Immature natural killer cell (primary cell): ENCODE measurements at regions not wholly inside any gene's neighbourhood (a gene's known extent, or its start where the extent isn't known, plus 50 kb on each side); places are given as distances from the start of the nearest gene placed in this dataset.

ENCODE experiments used
- DNase-seq, 3 donors: peaks; one replicate each; pipeline ENCODE4 v3.0.0; 2022; ENCODE audit warnings: mixed read lengths in 1 of 3
- H3K27ac Mint-ChIP-seq, 6 donors: one replicate each; pipeline ENCODE4 v1.8.0; 2020; ENCODE audit warnings: mixed read lengths in 6 of 6, mild to moderate bottlenecking in 5 of 6, inconsistent platforms in 4 of 6, moderate library complexity in 3 of 6
- H3K27me3 Mint-ChIP-seq, 3 donors: one replicate each; pipeline ENCODE4 v1.8.0; 2020 to 2021; ENCODE audit warnings: low read depth in 3 of 3, mild to moderate bottlenecking in 3 of 3, mixed read lengths in 3 of 3, moderate library complexity in 3 of 3, inconsistent platforms in 1 of 3
- H3K36me3 Mint-ChIP-seq, 3 donors: one replicate each; pipeline ENCODE4 v1.8.0; 2020; ENCODE audit warnings: mixed read lengths in 3 of 3, inconsistent platforms in 2 of 3, mild to moderate bottlenecking in 2 of 3
- H3K4me1 Mint-ChIP-seq, 2 donors: one replicate each; pipeline ENCODE4 v1.8.0; 2020; ENCODE audit warnings: inconsistent platforms in 2 of 2, mild to moderate bottlenecking in 2 of 2, mixed read lengths in 2 of 2, moderate library complexity in 1 of 2
- H3K4me3 Mint-ChIP-seq, 5 donors: one replicate each; pipeline ENCODE4 v1.8.0; 2020; ENCODE audit warnings: mild to moderate bottlenecking in 5 of 5, mixed read lengths in 5 of 5, inconsistent platforms in 3 of 5, moderate library complexity in 3 of 5
- H3K9me3 Mint-ChIP-seq, 6 donors: one replicate each; pipeline ENCODE4 v1.8.0; 2020; ENCODE audit warnings: mild to moderate bottlenecking in 6 of 6, mixed read lengths in 6 of 6, inconsistent platforms in 4 of 6, moderate library complexity in 3 of 6

DNA sequence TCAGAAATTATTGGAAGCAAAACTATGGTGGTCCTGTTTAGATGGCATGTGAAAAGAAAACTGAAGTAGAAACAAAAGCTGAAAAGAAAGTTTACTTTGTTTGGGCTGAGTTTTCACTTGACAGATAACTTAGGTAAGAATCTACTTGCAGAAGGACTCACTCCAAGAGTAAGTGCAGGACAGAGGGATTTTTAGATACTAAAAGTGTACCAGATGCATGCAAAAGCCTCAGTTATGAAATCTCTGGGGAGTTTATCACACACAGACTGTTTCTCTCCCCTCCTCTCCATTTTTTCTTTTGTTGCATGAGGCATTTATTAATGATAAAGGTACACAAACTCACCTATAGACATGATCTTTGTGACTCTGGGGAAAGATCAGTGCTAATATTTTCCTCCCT is 127.5 kb upstream of the GIMD1 start:
- H3K27ac Mint-ChIP-seq: no peak overlapping the region
- peaks cover 1 to 7% (median 2%) of the 10 kb centered on the region in 3 donors for H3K27me3 Mint-ChIP-seq
- H3K9me3 Mint-ChIP-seq: peaks cover 0 to 8% (median 2%) of the 10 kb centered on the region in 6 donors
- no peak for DNase-seq
- H3K4me3 Mint-ChIP-seq: no peak overlapping the region
- peaks cover 0 to 4% (median 0%) of the 10 kb centered on the region in 3 donors for H3K36me3 Mint-ChIP-seq
- no peaks in the 10 kb centered on the region for H3K4me1 Mint-ChIP-seq

DNA sequence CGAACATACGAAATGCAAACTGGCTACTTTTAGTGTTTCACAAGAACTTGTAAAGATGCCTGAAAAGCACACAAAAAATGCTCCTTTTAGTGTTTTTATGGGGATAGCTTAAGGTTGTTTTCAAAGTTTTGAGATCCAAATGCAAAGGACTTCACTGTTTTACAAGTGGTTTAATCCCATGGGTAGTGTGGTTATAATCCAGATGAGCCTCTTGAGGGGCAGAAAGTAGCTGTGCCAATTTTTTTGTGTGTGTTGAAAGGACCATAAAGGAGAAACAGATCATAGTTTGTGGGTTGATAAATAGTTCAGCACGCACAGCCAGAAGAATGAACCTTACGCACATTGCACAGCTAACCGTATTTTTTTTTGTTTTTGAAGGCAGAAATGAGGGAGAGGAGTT is 126.9 kb upstream of the GIMD1 start:
- no peaks in the 10 kb centered on the region for H3K4me1 Mint-ChIP-seq
- no peak for DNase-seq
- H3K27ac Mint-ChIP-seq: no peak overlapping the region
- no peak overlapping the region for H3K4me3 Mint-ChIP-seq
- peaks cover 0 to 4% (median 0%) of the 10 kb centered on the region in 3 donors for H3K36me3 Mint-ChIP-seq
- H3K9me3 Mint-ChIP-seq: peaks cover 0 to 9% (median 2%) of the 10 kb centered on the region in 6 donors
- H3K27me3 Mint-ChIP-seq: peaks cover 1 to 4% (median 2%) of the 10 kb centered on the region in 3 donors

DNA sequence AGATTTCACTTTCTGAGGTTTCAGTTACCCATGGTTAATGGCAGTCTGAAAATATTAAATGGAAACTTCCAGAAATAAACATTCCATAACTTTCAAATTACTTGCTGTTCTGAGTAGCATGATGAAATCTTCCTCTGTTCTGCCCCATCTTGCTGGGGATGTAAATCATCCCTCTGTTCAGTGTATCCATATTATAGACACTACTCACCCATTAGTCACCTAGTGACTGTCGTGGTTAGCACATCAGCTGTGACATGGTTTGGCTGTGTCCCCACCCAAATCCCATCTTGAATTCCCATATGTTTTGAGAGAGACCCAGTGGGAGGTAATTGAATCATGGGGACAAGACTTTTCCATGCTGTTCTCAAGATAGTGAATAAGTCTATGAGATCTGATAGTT is 125.5 kb upstream of the GIMD1 start:
- Mint-ChIP-seq H3K36me3 (peaks cover 0 to 3% (median 0%) of the 10 kb centered on the region in 3 donors), H3K4me3 (no peak overlapping the region), H3K4me1 (no peaks in the 10 kb centered on the region), H3K27ac (no peak overlapping the region), H3K9me3 (peaks cover 0 to 10% (median 3%) of the 10 kb centered on the region in 6 donors), H3K27me3 (peaks cover 1 to 3% (median 2%) of the 10 kb centered on the region in 3 donors)
- DNase-seq: no peak

DNA sequence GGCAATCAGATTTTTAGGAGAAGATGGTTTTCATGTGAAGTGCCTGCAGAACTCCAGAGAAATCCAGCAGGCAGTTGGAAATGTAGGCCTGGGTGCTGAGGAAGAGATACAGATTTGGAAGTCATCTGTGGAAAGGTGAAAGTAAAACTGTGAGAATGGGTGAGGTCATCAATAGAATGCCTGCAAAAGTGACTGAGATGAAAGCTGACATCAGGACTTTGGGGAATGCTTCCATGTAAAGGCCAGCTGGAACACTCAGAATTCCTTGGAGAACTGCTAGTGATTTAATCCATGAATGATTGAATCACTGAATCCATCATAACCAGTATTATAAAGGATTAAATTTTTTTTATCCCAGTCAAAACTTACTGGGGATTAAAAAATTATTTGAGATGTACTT is 124.5 kb upstream of the GIMD1 start:
- peaks cover 1 to 2% (median 2%) of the 10 kb centered on the region in 3 donors for H3K27me3 Mint-ChIP-seq
- DNase-seq: no peak
- H3K4me3 Mint-ChIP-seq: no peak overlapping the region
- peaks cover 0 to 10% (median 4%) of the 10 kb centered on the region in 6 donors for H3K9me3 Mint-ChIP-seq
- no peak overlapping the region for H3K27ac Mint-ChIP-seq
- H3K4me1 Mint-ChIP-seq: no peaks in the 10 kb centered on the region
- H3K36me3 Mint-ChIP-seq: no peaks in the 10 kb centered on the region

DNA sequence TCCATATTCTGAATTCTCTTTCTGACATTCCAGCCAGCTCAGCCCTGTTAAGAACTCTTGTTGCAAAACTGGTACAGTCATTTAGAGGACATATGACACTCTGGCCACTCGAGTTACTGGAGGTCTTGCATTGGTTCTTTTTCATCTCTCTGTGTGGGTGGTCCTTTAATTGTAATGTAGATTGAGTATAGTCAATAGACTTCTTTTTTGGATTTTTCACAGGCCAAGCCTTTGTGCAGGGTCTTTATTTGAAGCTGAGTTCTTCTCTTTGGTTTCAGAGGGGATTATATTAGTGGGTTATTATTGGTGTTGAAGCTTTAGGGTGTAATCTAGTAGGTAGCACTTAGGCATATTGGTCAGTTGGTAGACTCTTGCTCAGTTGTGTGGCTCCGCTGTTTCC is 118.0 kb upstream of the GIMD1 start:
- H3K4me1 Mint-ChIP-seq: no peaks in the 10 kb centered on the region
- peaks cover 0 to 2% (median 2%) of the 10 kb centered on the region in 3 donors for H3K27me3 Mint-ChIP-seq
- no peaks in the 10 kb centered on the region for H3K36me3 Mint-ChIP-seq
- no peak overlapping the region for H3K4me3 Mint-ChIP-seq
- peaks cover 4 to 18% (median 16%) of the 10 kb centered on the region in 6 donors for H3K9me3 Mint-ChIP-seq
- H3K27ac Mint-ChIP-seq: no peak overlapping the region
- no peak for DNase-seq

DNA sequence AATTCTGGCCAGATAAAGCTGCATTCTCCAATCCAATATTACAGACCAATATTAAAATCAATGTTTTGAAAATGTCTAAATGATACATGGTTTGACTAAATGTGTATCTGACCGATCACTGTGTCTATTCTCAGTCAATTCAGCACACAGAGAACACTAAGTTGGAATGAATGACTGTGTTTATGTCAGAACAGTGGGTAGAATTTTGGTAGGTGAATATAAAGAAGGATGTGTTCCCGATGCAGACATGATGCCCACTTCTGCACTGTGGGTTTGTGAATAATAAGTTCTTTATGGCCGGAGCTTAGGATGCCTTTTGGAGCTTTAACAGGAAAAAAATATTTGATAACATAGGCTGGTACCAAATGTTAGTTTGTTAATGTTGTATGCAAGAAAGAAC is 113.2 kb upstream of the GIMD1 start:
- no peak overlapping the region for H3K4me3 Mint-ChIP-seq
- H3K36me3 Mint-ChIP-seq: no peaks in the 10 kb centered on the region
- no peak for DNase-seq
- H3K27ac Mint-ChIP-seq: no peak overlapping the region
- H3K27me3 Mint-ChIP-seq: peaks cover 0 to 2% (median 2%) of the 10 kb centered on the region in 3 donors
- no peaks in the 10 kb centered on the region for H3K4me1 Mint-ChIP-seq
- peaks cover 0 to 17% (median 9%) of the 10 kb centered on the region in 6 donors for H3K9me3 Mint-ChIP-seq

DNA sequence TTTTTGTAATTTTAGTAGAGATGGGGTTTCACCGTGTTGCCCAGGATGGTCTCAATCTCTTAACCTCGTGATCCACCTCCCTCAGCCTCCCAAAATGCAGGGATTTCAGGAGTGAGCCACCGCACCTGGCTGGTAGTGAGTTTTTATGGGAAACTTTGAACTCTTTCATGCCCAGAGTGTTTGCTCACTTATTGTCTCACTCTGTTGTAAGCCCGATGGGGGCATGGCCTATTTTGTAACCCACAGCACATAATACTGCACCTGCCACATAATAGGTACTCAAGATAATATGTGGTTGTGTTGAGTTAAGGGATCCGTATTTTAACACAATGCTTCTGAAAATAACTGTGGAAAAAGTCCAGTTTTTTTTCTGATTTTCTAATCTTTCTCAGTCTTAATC is 109.6 kb upstream of the GIMD1 start:
- DNase-seq: no peak
- Mint-ChIP-seq H3K36me3 (no peaks in the 10 kb centered on the region), H3K27ac (no peak overlapping the region), H3K9me3 (peaks cover 0 to 10% (median 6%) of the 10 kb centered on the region in 6 donors), H3K4me3 (no peak overlapping the region), H3K27me3 (no peaks in the 10 kb centered on the region), H3K4me1 (no peaks in the 10 kb centered on the region)

DNA sequence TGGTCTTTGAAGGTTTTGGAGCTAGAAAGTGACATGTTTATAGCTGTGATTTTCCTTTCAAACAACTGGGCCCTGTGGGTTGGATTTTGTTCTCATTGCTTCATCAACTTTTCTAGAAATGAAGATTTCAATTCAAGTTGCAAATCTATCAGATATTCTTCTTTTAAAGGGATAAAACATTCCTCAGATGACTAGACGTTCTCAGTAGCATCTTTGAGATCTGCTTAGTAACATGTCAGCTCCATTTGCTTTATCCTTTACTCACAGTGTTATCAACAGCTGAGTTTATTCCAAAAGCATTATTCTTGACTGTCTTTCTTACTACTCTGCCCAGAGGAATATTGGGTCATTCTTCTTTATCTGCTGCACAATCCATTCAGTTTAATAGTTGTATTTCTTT is 108.2 kb upstream of the GIMD1 start:
- no peak for DNase-seq
- no peak overlapping the region for H3K4me3 Mint-ChIP-seq
- H3K27ac Mint-ChIP-seq: no peak overlapping the region
- H3K9me3 Mint-ChIP-seq: peaks cover under 1 to 14% (median 6%) of the 10 kb centered on the region in 6 donors
- no peaks in the 10 kb centered on the region for H3K36me3 Mint-ChIP-seq
- no peaks in the 10 kb centered on the region for H3K4me1 Mint-ChIP-seq
- H3K27me3 Mint-ChIP-seq: no peaks in the 10 kb centered on the region

DNA sequence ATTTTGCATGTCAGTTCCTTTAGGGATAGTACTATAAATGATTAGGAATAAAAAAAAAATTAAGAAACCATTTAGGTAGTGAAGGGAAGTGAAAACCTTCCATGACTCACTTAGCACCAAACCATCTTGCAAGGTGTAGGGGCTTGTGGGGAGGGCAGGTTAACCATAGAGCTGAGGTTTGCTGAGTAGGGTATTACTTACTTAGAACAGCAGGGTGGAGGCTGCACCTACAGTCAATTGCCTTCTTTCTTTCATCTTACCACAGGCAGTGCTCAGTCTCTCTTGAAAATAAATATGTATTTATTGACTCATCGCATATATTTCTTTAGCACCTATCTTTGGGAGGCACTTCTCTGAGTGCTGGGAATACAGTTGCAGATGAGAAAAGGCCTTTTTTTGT is 104.9 kb upstream of the GIMD1 start:
- Mint-ChIP-seq H3K27me3 (peaks cover 0 to 3% (median 2%) of the 10 kb centered on the region in 3 donors), H3K4me3 (no peak overlapping the region), H3K27ac (no peak overlapping the region), H3K9me3 (peaks cover 2 to 14% (median 8%) of the 10 kb centered on the region in 6 donors), H3K4me1 (no peaks in the 10 kb centered on the region), H3K36me3 (no peaks in the 10 kb centered on the region)
- DNase-seq: no peak

DNA sequence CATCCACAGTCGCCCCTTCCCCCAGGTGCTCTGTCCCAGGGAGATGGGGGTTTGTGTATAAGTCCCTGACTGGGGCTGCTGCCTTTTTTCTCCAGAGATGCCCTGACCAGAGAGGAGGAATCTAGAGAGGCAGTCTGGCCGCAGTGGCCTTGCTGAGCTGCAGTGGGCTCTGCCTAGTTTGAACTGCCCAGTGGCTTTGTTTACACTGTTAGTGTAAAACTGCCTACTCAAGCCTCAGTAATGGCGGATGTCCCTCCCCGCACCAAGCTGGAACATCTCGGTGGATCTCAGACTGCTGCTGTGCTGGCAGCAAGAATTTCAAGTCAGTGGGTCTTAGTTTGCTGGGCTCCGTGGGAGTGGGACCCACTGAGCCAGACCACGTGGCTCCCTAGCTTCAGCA is 102.6 kb upstream of the GIMD1 start:
- H3K4me1 Mint-ChIP-seq: no peaks in the 10 kb centered on the region
- peaks cover 0 to 3% (median 2%) of the 10 kb centered on the region in 3 donors for H3K27me3 Mint-ChIP-seq
- no peak overlapping the region for H3K4me3 Mint-ChIP-seq
- H3K27ac Mint-ChIP-seq: no peak overlapping the region
- H3K36me3 Mint-ChIP-seq: no peaks in the 10 kb centered on the region
- peaks cover 5 to 17% (median 8%) of the 10 kb centered on the region in 6 donors for H3K9me3 Mint-ChIP-seq
- DNase-seq: no peak

DNA sequence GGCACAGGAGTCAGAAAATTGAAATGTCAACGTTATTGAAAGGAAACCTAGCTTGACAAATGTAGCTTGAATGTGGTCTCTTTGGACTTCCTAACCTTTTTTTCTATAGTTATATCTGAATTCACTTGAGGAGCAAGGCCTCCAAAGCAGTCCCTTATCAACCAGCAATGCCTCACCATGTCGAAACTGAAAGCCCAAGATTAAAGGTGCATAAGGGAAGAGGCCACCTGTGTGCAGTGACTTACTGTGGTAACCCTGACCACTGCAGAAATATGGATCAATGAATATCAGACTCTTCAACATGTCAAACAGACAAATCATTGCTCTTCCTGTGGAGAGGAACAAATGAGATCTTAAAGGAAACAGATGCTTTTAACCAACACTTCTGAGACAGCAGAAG is 95.0 kb upstream of the GIMD1 start:
- no peak overlapping the region for H3K4me3 Mint-ChIP-seq

DNA sequence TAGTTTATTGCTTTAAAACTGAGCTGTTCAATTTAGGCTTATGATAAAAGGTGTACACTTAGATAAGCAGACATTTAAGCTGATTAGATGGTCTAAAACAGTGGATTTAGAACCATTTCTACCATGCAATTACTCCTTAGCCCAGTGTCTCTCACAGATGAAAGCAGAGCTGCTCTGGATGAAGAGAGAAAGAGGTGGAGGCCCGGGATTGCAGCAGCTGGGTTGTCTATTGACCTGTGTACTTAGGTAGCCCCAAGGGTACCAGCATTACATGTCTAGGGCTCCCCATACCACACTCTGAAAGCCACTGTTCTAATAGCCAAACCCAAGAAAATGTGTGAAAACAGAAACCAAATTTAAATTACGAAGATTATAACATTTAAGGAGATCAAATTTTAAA is 86.0 kb upstream of the GIMD1 start:
- Mint-ChIP-seq H3K4me3 (no peak overlapping the region), H3K27me3 (peaks cover 0 to 2% (median 0%) of the 10 kb centered on the region in 3 donors), H3K9me3 (peaks cover 0 to 8% (median 2%) of the 10 kb centered on the region in 6 donors), H3K27ac (no peak overlapping the region), H3K36me3 (no peaks in the 10 kb centered on the region), H3K4me1 (no peaks in the 10 kb centered on the region)
- DNase-seq: no peak

More for the DNA sequence above, 95.0 kb upstream of the GIMD1 start:
- Mint-ChIP-seq H3K27me3 (no peaks in the 10 kb centered on the region), H3K27ac (no peak overlapping the region), H3K9me3 (peaks cover 3 to 10% (median 6%) of the 10 kb centered on the region in 6 donors), H3K36me3 (no peaks in the 10 kb centered on the region), H3K4me1 (no peaks in the 10 kb centered on the region)
- DNase-seq: no peak

DNA sequence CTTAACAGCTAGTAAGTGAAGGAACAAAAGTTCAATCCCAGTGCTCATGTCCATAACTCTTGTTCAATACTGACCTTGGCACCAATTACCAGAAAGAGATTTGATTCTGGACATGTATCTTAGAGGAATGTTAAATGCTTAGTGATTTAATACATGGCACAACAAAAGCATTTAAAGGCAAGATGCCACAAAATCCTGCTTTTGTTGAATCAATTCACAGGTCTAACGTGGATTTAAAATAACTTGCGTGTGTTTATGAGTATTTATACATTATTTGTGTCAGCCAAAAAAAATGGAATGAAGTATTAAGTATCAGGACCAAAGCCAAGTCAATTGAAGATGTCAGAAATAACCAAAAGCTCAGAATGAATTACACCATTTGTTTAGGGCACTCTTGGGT is 85.4 kb upstream of the GIMD1 start:
- no peak overlapping the region for H3K27ac Mint-ChIP-seq
- no peak for DNase-seq
- H3K27me3 Mint-ChIP-seq: peaks cover 0 to 2% (median 0%) of the 10 kb centered on the region in 3 donors
- H3K4me1 Mint-ChIP-seq: no peaks in the 10 kb centered on the region
- peaks cover 0 to 8% (median 2%) of the 10 kb centered on the region in 6 donors for H3K9me3 Mint-ChIP-seq
- H3K4me3 Mint-ChIP-seq: no peak overlapping the region
- no peaks in the 10 kb centered on the region for H3K36me3 Mint-ChIP-seq

DNA sequence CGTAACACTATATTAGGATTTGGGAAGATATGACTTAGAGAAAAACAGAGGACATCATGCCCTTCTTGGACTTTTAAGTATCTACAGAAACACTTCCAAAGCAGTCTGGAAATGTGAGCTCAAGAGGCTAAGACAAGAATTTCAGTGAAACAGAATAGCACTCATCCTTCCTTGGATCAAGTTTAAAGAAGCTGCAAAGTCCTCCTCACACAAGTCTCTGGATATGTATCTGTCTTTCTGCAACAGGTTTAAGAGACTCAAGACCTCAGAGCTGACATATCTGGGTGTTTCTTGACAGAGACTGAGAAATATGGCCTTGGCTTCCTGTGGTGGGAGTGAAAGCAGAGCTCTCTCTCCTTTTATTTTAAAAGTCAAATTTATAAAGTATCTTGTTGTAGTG is 82.5 kb upstream of the GIMD1 start:
- Mint-ChIP-seq H3K36me3 (no peaks in the 10 kb centered on the region), H3K27ac (no peak overlapping the region)

DNA sequence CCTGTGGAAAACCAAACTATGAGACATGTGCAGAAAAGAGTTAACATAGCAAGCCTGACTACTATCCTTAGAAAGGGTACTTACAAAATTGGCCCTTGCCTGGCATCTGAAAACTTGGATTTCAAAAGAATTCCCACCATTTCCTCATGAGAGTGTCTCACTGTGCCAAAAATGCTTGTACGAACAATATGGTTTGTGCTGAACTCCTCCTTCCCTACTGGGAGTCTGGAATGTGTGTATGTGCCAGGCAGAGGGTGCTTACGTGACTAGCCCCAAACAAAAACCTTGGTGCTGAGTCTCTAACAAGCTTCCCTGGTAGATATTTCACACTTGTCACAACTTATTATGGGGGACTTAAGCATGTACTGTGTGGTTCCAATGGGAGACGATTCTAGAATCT is 81.7 kb upstream of the GIMD1 start:
- H3K36me3 Mint-ChIP-seq: no peaks in the 10 kb centered on the region
- no peak for DNase-seq
- no peak overlapping the region for H3K27ac Mint-ChIP-seq
- H3K4me3 Mint-ChIP-seq: no peak overlapping the region
- H3K27me3 Mint-ChIP-seq: peaks cover 0 to 2% (median 0%) of the 10 kb centered on the region in 3 donors
- no peaks in the 10 kb centered on the region for H3K4me1 Mint-ChIP-seq
- H3K9me3 Mint-ChIP-seq: peaks cover 0 to 8% (median 4%) of the 10 kb centered on the region in 6 donors

More for the DNA sequence above, 82.5 kb upstream of the GIMD1 start:
- no peak for DNase-seq
- Mint-ChIP-seq H3K4me3 (no peak overlapping the region), H3K9me3 (peaks cover 0 to 8% (median 4%) of the 10 kb centered on the region in 6 donors), H3K4me1 (no peaks in the 10 kb centered on the region), H3K27me3 (peaks cover 0 to 2% (median 0%) of the 10 kb centered on the region in 3 donors)
